ENCODE measurements at regions not wholly inside any gene's neighbourhood (a gene's known extent, or its start where the extent isn't known, plus 50 kb on each side); places are given as distances from the start of the nearest gene placed in this dataset.
"Not testable (repeated sequence)": the region's sequence is repeated elsewhere in the genome, so short reads cannot be mapped to it uniquely, and the experiment has no call there.

- WGBS (ENCODE audit: low lambda C conversion rate, missing lambda C conversion rate): 91% methylated on average over 2 of the region's 2 CpGs
- Histone ChIP-seq H3K4me2 (no peak overlapping the region), H3K4me3 (no peak overlapping the region), H3K4me1 (ENCODE audit: insufficient read depth) (no peaks in the 10 kb centered on the region), H3K9me2 (replicated peaks; ENCODE audit: insufficient read depth) (no peaks in the 10 kb centered on the region), H3K79me2 (no peaks in the 10 kb centered on the region), H3K27me3 (no peaks in the 10 kb centered on the region), H3K36me3 (replicated peaks; ENCODE audit: insufficient read depth, low read depth) (no peaks in the 10 kb centered on the region), H4K20me1 (ENCODE audit: insufficient read depth, poor library complexity, severe bottlenecking) (no peaks in the 10 kb centered on the region), H2AFZ (no peak overlapping the region), H3K9me3 (ENCODE audit: low read depth) (no peaks in the 10 kb centered on the region), H3K27ac (no peak overlapping the region)
- TF ChIP-seq EZH2 (IDR thresholded peaks at IDR 0.05; ENCODE audit: borderline replicate concordance): no peak
- TF ChIP-seq EZH2phosphoT487 (IDR thresholded peaks at IDR 0.05; ENCODE audit: low read depth, severe bottlenecking, unreplicated experiment): no peak
- TF ChIP-seq, protein P1, sequence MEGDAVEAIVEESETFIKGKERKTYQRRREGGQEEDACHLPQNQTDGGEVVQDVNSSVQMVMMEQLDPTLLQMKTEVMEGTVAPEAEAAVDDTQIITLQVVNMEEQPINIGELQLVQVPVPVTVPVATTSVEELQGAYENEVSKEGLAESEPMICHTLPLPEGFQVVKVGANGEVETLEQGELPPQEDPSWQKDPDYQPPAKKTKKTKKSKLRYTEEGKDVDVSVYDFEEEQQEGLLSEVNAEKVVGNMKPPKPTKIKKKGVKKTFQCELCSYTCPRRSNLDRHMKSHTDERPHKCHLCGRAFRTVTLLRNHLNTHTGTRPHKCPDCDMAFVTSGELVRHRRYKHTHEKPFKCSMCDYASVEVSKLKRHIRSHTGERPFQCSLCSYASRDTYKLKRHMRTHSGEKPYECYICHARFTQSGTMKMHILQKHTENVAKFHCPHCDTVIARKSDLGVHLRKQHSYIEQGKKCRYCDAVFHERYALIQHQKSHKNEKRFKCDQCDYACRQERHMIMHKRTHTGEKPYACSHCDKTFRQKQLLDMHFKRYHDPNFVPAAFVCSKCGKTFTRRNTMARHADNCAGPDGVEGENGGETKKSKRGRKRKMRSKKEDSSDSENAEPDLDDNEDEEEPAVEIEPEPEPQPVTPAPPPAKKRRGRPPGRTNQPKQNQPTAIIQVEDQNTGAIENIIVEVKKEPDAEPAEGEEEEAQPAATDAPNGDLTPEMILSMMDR (IDR thresholded peaks at IDR 0.05; ENCODE audit: poor library complexity): no peak
- DNase-seq (ENCODE audit: low spot score): no peak
These were observed 104.0 kb upstream of the ZEB1 start for GRCh38 chr10:31215052-31215451.

GRCh38 chr10:31219306-31219705, 99.7 kb upstream of the ZEB1 start:
- WGBS (ENCODE audit: low lambda C conversion rate, missing lambda C conversion rate): 97% methylated on average over 1 of the region's 1 CpG
- Histone ChIP-seq H3K36me3 (replicated peaks; ENCODE audit: insufficient read depth, low read depth) (no peaks in the 10 kb centered on the region), H3K4me3 (no peak overlapping the region), H2AFZ (no peak overlapping the region), H3K79me2 (no peaks in the 10 kb centered on the region), H3K27me3 (no peaks in the 10 kb centered on the region), H3K4me1 (ENCODE audit: insufficient read depth) (no peaks in the 10 kb centered on the region), H4K20me1 (ENCODE audit: insufficient read depth, poor library complexity, severe bottlenecking) (no peaks in the 10 kb centered on the region), H3K4me2 (no peak overlapping the region), H3K9me2 (replicated peaks; ENCODE audit: insufficient read depth) (no peaks in the 10 kb centered on the region), H3K9me3 (ENCODE audit: low read depth) (no peaks in the 10 kb centered on the region), H3K27ac (no peak overlapping the region)
- no peak for TF ChIP-seq EZH2phosphoT487 (IDR thresholded peaks at IDR 0.05; ENCODE audit: low read depth, severe bottlenecking, unreplicated experiment)
- TF ChIP-seq, protein P1 (IDR thresholded peaks at IDR 0.05; ENCODE audit: poor library complexity): no peak
- no peak for TF ChIP-seq EZH2 (IDR thresholded peaks at IDR 0.05; ENCODE audit: borderline replicate concordance)
- no peak for DNase-seq (ENCODE audit: low spot score)

- WGBS (ENCODE audit: low lambda C conversion rate, missing lambda C conversion rate): 89% methylated on average over 4 of the region's 4 CpGs
- H2AFZ ChIP-seq; H3K4me1 ChIP-seq (ENCODE audit: insufficient read depth); H4K20me1 ChIP-seq (ENCODE audit: insufficient read depth, poor library complexity, severe bottlenecking); H3K27me3 ChIP-seq; H3K36me3 ChIP-seq (replicated peaks; ENCODE audit: insufficient read depth, low read depth); H3K9me2 ChIP-seq (replicated peaks; ENCODE audit: insufficient read depth); H3K9me3 ChIP-seq (ENCODE audit: low read depth); H3K27ac ChIP-seq; H3K4me2 ChIP-seq; DNase-seq (ENCODE audit: low spot score); H3K4me3 ChIP-seq; H3K79me2 ChIP-seq: not testable (repeated sequence)
These were observed 90.2 kb upstream of the ZEB1 start for GRCh38 chr10:31228780-31229179.

- Histone ChIP-seq H3K27ac (no peak overlapping the region), H3K9me3 (ENCODE audit: low read depth) (peaks cover 7% of the 10 kb centered on the region), H3K4me2 (no peak overlapping the region), H2AFZ (no peak overlapping the region), H3K36me3 (replicated peaks; ENCODE audit: insufficient read depth, low read depth) (no peaks in the 10 kb centered on the region), H4K20me1 (ENCODE audit: insufficient read depth, poor library complexity, severe bottlenecking) (no peaks in the 10 kb centered on the region), H3K9me2 (replicated peaks; ENCODE audit: insufficient read depth) (no peaks in the 10 kb centered on the region), H3K79me2 (no peaks in the 10 kb centered on the region), H3K27me3 (no peaks in the 10 kb centered on the region), H3K4me3 (no peak overlapping the region), H3K4me1 (ENCODE audit: insufficient read depth) (no peaks in the 10 kb centered on the region)
- TF ChIP-seq, protein P1 (IDR thresholded peaks at IDR 0.05; ENCODE audit: poor library complexity): no peak
- TF ChIP-seq EZH2phosphoT487 (IDR thresholded peaks at IDR 0.05; ENCODE audit: low read depth, severe bottlenecking, unreplicated experiment) (no peak), EZH2 (IDR thresholded peaks at IDR 0.05; ENCODE audit: borderline replicate concordance) (no peak)
- 87% methylated on average over 1 of the region's 1 CpG for WGBS (ENCODE audit: low lambda C conversion rate, missing lambda C conversion rate)
- no peak for DNase-seq (ENCODE audit: low spot score)
These were observed 79.1 kb upstream of the ZEB1 start for GRCh38 chr10:31239961-31240360.
